ENCODE measurements at regions not wholly inside any gene's neighbourhood (a gene's known extent, or its start where the extent isn't known, plus 50 kb on each side); places are given as distances from the start of the nearest gene placed in this dataset.

DNA sequence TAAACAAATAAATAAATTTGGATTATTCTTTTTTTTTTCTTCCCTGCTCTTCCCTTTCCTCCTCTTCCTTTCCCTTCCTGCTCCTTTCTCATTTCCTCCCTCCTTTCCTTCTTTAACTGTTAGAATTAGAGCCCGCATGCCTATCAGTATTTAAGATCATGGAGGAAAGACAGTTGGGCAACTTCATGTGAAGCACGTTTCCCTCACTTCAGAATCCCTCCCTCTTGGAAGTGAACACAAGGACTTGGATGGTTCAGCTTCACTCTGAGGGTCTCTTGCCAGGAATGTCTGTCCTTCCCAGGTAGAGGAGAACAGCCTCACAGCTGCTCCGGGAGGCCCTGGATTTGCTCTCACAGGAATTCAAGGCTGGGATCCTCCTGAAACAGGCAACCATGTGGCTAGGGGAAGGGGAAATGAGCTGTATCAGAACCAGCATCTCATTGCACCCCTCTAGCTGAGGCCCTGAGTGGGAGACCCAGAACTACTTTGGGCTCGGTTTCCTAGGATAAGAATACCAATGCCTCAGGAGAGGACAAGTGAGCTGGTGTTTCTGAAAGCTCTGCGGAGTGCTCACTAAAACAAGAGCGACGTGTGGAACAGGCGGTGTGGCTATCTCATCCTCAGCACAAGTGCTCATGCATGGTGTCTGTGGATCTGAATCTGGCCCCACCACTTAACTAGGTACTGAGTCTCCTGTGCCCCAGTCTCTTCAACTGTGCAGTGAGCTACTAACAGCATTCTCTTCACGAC, 230.5 kb downstream of the MYCN start:
- ATAC-seq, result no peak
- no peak for DNase-seq

DNA sequence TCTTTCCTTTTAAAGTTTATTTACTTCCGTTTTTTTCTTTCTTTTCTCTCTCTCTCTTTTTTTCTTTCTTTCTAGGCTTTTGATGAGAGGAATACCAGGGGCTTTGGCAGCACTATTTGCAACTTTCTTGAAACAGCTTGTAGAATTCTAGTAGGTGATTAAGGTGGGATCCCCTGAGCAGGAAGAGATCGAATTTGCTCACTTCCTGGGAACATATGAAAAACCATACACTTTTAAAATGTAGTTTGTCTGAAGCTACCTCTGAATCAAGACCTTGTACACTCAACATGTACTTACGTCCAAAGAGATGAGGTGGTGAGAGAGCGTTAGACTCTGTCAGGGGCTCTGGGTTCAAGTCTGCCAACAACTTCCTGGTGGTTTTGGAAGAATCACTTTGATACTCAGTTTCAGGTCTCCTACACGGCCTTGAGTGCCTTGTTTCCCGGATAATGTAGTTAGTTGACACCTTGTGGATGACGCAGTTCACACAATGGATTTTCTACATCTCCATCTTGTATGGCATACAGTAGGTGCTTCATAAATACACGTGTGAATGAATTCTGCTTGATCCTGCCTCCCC, 229.1 kb downstream of the MYCN start:
- no peak for ATAC-seq

DNA sequence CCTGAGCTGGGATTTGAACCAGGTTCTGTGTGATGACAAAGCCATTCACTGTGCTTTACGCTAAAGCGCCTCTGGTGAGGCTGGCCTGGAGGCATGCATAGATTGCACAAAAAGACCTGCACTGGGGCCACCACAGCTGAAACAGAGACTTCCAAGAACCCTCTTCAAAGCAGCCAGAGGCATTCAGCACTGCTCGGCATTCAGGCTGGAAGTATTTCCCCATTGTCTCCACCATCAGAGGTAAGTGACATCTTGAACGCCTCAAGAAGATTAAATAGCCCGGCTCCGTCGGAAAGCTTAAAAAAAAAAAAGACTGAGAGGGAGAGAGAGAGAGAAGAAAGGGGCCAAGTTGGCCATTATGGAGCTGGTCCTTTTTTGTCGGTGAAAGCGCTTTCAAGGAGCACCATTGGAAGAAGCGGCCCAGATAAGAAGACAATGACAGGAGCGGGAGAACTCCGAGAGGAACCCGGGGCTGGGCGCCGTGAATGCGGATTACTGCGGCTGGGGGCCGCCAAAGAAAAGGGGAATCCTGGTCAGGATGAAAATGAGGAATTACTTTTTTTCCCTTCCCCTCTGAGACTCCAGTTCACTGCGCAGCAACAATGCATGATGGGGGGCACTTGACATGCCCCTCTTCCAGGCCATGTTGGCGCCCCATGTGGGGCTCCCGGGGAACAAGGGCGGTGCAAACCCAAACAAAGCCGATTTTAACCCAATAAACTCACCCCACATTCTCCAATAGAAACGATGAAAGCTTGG, 228.3 kb downstream of the MYCN start:
- ATAC-seq (no peak), DNase-seq (no peak)

More for the DNA sequence above, 229.1 kb downstream of the MYCN start:
- DNase-seq, result no peak

DNA sequence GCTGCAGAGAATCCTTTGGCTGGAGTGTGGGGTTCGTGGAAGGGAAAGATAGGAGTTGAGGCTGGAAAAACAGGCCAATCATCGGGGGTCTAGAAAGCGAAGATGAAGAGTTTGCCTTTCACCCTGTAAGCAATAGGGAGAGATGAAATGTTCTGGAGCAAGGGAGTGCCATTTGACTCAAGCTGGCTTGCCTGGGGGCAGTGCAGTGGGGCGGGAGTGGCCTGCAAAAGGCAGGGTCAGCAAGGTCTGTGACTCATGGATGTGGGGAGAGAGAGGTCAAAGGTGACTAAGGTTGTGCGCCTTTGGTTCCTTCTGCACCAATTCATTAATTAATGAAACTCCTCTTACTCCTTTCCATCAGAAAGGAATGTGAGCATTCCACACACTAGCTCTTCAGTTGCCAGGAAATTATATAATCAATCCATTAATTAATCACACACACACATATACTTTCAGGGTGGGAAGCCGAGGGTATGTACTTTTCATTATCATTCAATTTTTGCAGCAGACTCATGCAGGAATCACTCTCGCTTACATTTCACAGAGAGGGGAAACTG, 227.6 kb downstream of the MYCN start:
- DNase-seq (no peak), ATAC-seq (no peak)

DNA sequence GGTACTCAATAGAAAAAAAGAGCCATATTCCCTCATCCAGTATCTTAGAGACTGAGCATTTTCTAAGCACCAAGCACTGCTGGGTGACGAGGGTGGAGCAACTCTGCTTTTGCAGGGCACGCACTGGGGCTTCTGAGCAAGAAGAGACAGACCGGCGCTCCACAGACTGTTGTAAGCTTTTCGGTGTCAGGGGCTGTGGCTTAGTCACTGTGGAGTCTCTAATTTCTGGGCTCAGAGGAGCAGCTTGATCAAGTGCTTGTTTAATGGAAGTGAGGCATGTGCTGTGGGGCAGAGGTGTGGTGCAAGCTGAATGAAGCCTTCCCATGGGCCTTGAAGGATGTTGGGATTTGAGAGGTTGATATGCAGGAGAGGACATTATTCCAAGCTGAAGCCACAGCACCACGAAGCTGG, 227.1 kb downstream of the MYCN start:
- DNase-seq (no peak), ATAC-seq (no peak)

DNA sequence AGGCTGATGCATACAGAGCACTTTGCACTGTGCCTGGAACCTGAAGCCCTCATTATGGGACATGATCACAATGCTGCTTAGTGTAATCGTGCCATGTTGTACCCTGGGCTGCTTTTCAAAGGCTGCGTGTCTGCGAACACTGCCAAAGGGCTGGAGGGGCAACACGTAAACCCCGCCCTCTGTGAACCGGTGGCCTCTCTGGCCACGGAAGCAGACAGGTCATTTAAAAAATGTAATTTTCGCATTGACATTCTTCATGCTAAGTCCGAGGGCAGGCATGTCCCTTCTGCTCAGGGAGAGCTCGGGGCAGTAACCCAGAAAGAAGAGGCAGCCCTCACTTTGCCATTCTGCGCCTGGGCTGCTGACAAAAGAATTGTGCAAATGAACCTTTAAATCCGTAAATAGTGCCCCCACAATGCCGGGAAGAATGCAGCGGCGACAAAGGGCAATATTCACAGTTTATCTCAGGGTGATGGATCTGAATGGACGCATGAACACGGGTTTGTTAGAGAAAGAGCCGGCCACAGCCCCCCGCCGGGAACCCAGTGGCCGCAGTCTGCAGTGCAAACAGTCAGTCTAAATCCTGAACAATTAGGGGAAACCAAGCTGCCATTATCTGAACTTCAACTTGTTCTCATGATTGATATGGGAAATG, 226.1 kb downstream of the MYCN start:
- ATAC-seq, result no peak

DNA sequence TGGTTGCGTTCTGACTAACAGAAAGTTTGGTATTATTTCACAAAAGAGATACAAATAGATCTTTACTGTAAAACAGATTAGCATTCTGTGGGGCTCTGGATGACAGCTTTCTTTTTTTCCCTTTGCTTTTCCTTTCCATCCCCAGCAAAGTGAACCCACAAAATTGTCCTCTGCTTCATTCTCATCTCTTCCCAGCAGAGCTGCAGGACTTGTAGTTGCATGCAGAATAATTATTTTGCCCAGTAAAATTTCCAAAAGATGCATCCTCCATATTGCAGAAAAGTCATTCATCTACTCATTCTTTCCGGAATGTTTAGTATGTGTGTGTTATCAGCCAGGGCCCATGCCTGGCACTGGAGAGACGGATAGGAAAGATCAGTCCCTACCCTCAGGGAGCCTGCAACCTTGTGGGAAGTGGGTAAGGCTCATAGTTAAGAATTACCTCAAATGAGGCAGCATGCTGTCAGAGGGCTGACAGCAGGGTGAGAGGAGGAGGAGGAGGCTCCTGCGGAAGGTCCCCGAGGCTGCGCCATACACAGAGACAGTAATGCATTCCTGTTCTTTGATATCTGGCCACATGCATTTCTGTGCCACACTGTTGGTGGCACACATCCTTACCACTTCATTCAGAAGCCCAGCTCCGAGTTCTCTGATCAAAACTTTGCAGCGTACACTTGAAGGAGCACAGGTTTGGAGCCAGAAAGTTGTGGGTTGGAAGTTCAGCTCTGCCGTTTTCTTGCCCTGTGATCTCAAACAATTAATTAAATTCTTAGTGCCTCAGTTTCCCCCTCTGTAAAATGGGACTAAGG, 225.4 kb downstream of the MYCN start:
- ATAC-seq, result no peak
- no peak for DNase-seq

More for the DNA sequence above, 226.1 kb downstream of the MYCN start:
- DNase-seq, result no peak

DNA sequence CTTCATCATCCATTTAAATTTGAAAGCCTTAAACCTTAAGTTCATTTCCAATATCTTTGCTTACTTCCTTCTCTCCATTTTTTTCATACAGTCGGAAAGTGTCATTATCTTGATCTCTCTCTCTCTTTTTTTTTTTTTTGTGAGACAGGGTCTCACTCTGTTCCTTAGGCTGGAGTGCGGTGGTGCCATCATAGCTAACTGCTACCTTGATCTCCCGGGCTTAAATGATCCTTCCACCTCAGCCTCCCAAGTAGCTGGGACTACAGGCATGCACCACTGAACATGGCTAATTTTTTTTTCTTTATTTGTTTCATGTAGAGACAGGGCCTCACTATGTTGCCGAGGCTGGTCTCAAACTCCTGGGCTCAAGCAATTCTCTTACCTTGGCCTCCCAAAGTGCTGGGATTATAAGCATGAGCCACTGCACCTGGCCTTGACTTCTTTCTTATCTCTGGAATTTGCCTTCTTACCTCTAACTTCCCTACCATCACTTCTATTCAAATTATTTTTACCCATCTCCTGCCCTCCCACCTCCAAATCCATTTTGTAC, 222.2 kb downstream of the MYCN start:
- ATAC-seq (no peak), DNase-seq (no peak)

DNA sequence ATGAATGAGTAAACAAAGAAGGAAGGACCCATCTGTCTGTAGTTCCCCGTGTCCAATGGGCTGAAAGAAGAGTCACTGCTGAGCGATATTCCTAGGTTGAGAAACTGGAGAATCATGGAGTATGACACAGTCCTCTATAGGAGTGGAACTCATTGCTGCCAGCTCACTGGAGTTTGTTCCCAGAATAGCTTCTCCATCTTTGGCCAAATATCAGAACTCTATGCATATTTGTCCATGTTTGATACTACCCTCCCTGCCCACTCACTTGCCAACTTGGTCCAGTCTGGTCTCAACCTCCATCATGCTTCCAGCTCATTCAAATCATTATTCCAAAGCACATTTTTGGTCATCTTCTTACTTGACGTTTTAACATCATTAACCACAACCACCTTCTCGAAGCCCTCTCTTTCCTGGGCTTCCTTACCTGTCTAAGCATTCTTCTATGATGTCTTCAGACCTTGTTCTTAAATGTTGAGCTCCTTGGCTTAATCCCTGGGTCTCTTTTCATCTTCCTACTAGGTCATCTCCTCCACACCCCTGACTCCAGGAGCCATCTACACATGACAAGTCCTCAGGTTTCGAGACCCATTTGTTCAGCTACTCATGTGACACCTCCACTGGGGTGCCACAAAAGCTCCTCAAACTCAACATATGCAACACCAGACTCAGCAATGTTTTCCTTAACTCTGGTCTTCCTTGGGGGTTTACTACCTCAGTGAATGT, 221.6 kb downstream of the MYCN start:
- no peak for DNase-seq
- no peak for ATAC-seq

DNA sequence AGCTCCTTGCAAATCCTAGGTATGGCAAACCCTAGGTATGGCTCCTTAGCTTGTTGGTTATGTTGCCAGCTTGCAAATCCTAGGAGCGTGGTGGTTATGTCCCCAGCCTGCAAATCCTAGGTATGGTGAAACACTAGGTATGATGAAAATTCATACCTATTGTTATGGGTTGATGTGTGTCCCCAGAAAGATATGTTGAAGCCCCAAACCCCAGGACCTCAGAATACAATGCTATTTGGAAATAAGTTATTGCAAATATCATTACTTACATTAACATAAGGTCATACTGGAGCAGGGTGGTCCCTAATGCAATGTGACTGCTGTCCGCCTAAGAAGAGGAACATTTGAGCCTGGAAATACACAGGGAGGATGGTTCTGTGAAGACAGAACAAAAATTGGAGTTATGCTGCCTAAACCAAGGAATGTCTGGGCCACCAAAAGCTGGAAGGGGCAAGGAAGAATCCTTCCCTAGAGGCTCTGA, 220.8 kb downstream of the MYCN start:
- ATAC-seq, result no peak

DNA sequence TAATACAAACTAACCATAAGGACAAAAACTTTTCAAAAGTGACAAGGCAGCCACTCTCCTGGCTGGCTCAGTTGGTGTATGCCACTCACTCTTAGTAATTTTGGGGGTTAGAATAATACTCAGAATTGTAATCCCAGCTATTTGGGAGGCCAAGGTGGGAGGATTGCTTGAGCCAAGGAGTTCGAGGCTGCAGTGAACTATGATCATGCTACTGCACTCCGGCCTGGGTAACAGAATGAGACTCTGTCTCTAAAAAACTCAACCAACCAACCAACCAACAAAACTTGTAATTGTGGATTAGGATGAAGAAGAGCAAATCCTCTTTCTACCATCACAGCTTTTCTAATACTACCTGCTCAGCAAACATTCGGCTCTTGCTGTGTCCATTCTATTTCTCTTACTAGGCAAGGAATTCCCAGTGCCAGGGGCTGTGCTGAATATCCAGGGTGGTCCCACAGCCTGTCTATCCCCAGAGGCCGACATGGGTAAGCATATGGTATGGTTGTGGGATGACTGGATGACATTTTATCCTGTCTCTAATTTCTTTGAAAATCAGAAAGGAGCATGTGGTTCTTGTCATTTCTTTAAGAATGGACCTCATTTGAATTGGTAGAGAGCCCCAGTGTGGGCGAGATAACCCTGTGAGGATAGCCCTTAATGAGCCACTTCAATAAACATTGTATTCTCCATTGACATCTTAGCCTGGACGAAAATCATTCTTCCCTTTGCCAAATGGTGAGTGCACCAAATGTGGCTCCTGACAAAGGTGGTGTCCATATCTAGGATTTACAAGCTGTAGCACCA, 220.1 kb downstream of the MYCN start:
- no peak for ATAC-seq
- no peak for DNase-seq

More for the DNA sequence above, 220.8 kb downstream of the MYCN start:
- DNase-seq, result no peak

DNA sequence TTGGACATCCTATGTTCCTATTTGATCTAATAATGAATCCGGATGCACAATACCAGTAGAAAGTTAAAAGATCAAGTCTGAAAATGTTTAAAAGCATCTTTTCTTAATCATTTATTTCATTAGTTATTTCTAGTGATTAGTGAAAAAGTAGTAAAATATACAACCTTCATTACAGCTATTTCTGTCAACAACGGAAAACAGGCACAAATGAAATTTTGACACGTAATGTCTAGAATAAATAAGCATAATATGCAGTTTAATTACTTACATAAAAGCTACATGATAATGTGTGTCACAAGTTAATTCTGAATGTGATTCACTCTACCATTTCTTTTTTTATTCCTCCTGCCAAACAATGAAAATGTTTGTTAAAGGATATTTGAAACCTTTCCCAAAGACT, 216.1 kb downstream of the MYCN start:
- no peak for DNase-seq
- no peak for ATAC-seq

DNA sequence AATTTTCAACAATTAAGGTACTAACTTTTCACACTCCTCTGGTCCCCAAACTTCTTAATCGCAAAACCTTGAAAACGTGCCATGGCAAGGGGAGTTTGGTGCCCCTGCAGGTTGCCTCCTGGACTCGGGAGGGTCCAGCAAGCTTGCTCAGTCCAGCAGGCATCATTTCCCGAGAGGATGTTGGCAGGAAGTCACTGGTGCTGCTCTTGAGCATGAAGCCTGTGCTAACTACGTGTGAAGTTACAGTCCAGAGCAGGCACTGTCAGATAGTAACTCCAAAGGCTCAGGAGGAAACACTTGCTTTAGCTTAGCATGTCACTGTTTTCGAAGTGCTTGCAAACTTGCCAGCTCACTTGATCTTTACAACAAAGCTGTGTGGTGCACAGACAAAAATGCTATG, 215.4 kb downstream of the MYCN start:
- ATAC-seq, result no peak
- DNase-seq, result no peak

DNA sequence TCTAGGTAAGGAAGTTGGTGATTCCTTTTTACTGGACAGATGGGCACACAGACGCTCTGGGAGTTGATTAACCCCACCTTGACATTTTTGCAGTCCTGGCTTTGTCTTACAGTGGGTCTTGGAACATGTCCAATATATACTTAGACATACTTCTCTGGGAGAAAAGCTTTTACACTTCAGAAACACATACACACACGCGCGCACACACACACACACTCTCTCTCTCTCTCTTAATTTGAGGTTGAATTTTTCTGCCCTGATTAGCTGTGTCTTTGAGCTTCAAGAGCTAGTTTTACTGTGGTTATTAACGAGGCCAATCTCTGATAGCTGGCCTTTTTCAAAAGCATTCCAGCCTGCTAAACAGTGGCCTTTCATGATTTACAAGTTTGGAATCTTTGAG, 215.0 kb downstream of the MYCN start:
- DNase-seq, result no peak
- no peak for ATAC-seq

DNA sequence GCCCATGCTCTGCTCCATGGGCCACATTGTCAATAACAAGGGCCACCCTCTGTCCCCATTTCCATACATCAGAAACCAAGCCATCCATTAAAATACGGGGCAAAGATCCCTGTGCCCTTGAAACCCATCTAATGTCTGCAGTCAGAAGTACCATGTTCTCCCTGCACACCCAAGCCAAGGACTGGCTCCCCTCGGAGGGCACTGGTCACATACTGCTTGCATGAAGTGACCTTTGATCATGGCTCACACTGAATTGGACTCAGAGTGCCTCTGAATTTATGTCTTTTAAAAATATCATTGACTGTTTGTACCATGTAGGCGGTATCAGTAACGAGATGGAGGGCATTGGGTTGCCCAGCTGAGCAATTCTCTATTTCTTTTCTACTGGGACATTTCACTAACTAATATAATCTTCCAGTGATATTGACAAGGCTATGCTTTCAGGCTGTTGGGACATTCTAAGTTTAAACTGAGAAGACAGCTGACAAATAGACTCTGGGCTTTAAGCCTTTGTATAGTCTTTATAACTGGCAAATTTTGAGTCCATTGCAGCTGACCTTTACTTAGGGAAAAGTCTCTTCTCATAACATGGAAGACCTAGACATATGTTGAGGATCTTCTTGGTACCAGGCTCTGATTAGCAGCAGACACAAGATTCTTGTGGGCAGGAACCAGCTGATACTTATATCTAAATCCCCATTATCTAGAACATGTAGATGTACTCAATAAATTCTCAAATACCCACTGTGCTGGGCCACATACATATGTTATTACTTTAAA, 214.3 kb downstream of the MYCN start:
- no peak for DNase-seq

DNA sequence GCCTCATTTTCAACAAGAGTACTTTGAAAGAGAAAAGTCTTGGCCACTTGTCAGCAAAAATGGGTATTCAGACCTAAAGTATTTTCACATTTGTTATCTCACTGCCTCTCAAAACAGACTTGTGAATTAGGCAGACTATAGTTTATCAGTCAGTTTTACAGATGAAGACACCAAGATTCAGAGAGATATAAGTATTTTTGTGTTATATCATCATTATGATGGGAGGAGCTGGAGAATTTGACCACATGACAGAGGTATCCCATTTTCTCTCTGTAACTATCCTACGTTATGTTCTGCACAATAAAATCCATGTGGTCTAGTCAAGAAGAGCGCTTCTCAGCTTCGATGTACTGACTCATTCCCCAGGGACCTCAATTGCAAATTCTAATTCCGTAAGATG, 213.7 kb downstream of the MYCN start:
- no peak for ATAC-seq
- no peak for DNase-seq

More for the DNA sequence above, 214.3 kb downstream of the MYCN start:
- no peak for ATAC-seq

DNA sequence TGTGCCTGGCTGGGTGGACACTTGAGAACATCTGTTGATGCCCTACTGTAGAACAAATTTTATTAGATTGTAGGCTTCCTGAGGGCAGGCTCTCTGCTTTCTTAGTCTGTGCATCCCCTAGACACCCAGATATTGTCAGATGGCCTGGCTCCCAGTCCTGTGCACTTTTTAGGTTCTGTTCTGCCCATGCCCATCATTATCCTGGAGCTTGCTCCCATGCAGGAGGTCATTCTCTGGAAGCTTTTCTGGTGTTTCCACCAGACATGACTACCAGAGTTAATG, 213.3 kb downstream of the MYCN start:
- ATAC-seq, result no peak
- DNase-seq, result no peak

DNA sequence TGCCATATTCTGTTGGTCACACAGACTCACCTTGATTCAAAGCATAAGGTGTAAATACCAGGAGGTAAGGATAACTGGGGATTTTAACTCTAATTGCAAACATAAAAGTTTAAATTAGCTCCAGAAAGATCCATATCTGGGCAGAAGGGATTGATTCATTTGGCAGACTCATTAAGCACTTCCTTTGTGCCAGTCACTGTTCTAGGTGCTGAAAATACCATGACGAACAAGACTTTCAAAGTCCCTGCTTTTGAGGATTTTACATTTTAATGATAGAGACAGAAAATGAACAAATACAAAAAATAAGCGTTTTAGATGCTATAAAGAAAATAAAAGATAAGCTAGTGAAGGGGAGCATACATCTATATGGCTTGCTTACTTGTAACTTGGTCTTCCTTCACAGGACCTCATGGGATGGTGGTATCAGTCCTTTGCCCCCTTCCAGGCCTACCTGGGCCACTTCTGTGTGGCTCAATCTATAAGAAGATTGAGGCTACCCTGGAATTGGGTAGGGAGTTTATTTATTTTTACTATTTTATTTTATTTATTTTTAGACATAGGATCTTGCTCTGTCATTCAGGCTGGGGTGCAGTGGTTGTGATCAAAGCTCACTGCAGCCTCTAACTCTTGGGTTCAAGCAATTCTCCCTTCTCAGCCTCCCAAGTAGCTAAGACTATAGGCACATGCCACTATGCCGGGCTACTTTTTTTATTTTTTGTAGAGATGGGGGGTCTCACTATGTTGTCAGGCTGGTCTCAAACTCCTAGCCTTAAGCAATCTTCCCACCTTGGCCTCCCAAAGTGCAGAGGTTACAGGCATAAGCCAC, 212.8 kb downstream of the MYCN start:
- ATAC-seq (no peak), DNase-seq (no peak)

Data from stimulated activated naive CD8-positive, alpha-beta T cell treated with anti-CD3 and anti-CD28 coated beads, Interleukin-15, Interleukin-2, amounts not matched to agents 100 U/mL and 50 U/mL, for 24 hours (primary cell).